HL-60 (cell line): ENCODE measurements at regions not wholly inside any gene's neighbourhood (a gene's known extent, or its start where the extent isn't known, plus 50 kb on each side); places are given as distances from the start of the nearest gene placed in this dataset.

Source experiments
- CTCF ChIP-seq: IDR thresholded peaks from one replicate; pipeline ENCODE4 v1.5.1; 2011; ENCODE audit warnings: low read length, control low read depth, inconsistent platforms; ENCODE audit not compliant: insufficient read depth
- POLR2AphosphoS5 ChIP-seq: IDR thresholded peaks from 2 replicates; pipeline ENCODE4 v1.6.1; 2012; ENCODE audit warnings: low read depth

- no peak for TF ChIP-seq CTCF
- no peak for TF ChIP-seq POLR2AphosphoS5
Measured at GRCh38 chr7:113207931-113208330, 89.6 kb upstream of the SMIM30 start.
